GM20000 (cell line): ENCODE measurements at regions not wholly inside any gene's neighbourhood (a gene's known extent, or its start where the extent isn't known, plus 50 kb on each side); places are given as distances from the start of the nearest gene placed in this dataset.

Experiments
- DNase-seq: peaks from one replicate; pipeline ENCODE4 v3.0.0; 2012; ENCODE audit warnings: low spot score
- TF ChIP-seq, protein P1 (sequence below): IDR thresholded peaks from 2 replicates; pipeline ENCODE4 v1.5.1; 2012; ENCODE audit warnings: mild to moderate bottlenecking, control low read depth; ENCODE audit errors: extremely low read depth, missing control alignments

DNA sequence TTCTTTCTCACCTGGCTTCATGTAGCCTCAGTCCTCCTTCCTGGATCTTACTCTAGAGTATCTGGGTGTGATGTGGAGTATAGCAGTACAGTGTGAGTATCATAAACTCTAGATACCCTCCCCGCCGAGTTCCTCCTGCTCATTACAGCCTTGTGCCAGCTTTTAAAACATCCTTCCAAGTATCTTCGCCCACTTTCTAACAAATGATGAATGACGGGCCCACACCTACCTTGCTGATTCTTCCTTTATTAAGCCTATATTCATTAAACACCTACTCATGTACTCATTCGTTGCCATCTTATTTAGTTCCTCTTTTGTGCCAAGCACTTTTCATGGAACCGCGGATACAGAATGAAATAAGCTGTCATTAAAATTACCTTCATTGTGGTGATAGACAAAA is 1585.3 kb upstream of the TENM3 start:
- DNase-seq = no peak
- TF ChIP-seq, protein P1, sequence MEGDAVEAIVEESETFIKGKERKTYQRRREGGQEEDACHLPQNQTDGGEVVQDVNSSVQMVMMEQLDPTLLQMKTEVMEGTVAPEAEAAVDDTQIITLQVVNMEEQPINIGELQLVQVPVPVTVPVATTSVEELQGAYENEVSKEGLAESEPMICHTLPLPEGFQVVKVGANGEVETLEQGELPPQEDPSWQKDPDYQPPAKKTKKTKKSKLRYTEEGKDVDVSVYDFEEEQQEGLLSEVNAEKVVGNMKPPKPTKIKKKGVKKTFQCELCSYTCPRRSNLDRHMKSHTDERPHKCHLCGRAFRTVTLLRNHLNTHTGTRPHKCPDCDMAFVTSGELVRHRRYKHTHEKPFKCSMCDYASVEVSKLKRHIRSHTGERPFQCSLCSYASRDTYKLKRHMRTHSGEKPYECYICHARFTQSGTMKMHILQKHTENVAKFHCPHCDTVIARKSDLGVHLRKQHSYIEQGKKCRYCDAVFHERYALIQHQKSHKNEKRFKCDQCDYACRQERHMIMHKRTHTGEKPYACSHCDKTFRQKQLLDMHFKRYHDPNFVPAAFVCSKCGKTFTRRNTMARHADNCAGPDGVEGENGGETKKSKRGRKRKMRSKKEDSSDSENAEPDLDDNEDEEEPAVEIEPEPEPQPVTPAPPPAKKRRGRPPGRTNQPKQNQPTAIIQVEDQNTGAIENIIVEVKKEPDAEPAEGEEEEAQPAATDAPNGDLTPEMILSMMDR = no peak

DNA sequence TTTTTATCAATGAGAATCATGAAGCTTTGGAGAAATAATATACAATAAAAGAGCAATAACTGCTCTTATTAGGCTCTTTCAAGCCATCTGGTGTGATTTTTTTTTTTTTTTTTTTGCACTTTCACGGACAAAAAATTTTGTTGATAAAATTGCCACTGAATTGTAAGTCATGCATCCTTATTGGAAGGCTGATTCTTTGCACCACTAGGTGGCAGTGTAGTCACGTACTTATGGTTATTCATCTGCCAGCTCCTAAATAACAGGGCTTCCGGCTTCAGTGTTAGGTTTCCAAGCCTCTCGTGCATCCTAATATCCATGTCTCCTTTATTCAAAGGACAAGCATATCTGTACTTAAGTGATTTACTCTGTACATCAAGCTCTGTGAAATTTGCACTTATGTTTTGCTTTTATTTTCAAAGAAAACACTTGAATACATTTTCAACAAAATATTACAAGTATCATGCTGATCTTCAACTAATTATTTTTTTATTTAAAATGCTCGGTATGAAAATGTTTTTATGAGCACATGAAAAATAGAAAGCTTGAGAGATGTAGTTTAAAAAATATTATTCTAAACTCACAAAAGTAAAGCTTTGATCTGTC is 1578.3 kb upstream of the TENM3 start:
- peak; percentile 43 for DNase-seq
- TF ChIP-seq, protein P1 = peak; percentile 52

- DNase-seq = no peak
- TF ChIP-seq, protein P1 = no peak
Observed at GRCh38 chr4:180665481-180665880, 1577.7 kb upstream of the TENM3 start.

GRCh38 chr4:180665994-180666824 is 1577.0 kb upstream of the TENM3 start:
- DNase-seq = peak; percentile 45
- TF ChIP-seq, protein P1 = peak; percentile 67

DNA sequence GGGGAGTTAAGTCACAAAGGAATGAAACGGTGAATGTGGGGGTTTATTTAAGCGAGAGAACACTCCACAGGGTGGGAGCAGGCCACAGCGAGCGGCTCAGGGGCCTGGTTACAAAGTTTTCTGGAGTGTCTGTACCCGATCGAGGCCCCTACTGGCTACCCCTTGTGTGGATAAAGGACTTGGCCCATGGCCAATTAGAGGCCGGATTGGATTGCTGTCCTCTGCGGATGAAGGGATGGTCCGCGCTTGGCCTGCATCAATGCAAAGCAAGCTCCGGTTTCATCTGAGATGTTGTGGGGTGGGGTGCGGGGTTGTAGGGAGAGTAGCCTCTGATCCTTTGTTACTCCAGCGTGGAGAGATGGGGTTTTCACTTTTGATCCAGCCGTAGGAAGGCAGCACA is 1574.5 kb upstream of the TENM3 start:
- TF ChIP-seq, protein P1 = no peak

GRCh38 chr4:180669680-180670079 is 1573.5 kb upstream of the TENM3 start:
- TF ChIP-seq, protein P1 = no peak
- no peak for DNase-seq

More for the DNA sequence above, 1574.5 kb upstream of the TENM3 start:
- DNase-seq = no peak

DNA sequence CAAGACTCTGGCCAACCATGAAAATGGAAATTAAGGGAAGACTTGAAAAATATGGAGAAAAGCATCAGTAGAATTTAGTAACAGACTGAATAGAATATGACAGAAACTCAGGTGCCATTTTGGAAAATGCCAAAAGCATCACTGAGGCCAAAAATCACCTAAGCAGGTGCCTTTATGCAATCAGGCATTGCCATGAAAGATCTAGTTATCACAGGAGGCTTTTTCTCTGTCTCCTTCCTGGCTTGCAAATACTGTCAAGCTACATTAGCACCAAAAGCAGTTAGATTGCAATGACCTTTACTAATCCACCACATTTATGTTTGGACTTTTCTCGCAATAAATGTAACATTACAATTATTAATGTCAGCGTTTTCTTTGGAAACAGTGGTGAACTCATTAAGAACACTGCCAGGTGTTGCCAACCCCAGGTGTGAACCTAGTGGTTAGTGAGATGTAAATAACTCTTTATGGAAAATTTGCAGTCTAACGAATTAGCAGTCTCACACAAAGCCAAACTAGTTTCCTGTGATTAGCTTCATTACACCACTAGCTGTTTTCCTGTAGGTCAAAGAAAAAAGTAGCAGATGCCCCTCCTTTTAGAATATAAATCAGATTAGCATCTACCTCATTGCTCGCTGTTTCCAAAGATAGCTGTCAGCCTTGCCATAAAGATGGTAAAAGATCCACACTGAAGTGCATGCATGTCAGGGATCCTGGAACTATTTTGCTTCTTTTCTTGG is 1568.4 kb upstream of the TENM3 start:
- TF ChIP-seq, protein P1 = no peak
- no peak for DNase-seq
